ENCODE measurements at regions not wholly inside any gene's neighbourhood (a gene's known extent, or its start where the extent isn't known, plus 50 kb on each side); places are given as distances from the start of the nearest gene placed in this dataset.

- no peak for TF ChIP-seq TAF1 (IDR thresholded peaks at IDR 0.05; ENCODE audit: borderline replicate concordance, low read depth, low read length)
- TF ChIP-seq POLR2A (IDR thresholded peaks at IDR 0.05; ENCODE audit: low read depth, low read length), result no peak
- no peak for TF ChIP-seq POLR2AphosphoS5 (IDR thresholded peaks at IDR 0.05; ENCODE audit: low read depth, low read length)
Observed at GRCh38 chr1:163531345-163531744, 209.6 kb downstream of the NUF2 start.

All from GM12892 (cell line).